H9 (cell line): ENCODE measurements at regions not wholly inside any gene's neighbourhood (a gene's known extent, or its start where the extent isn't known, plus 50 kb on each side); places are given as distances from the start of the nearest gene placed in this dataset.

Source experiments
- DNase-seq: peaks from one replicate; pipeline ENCODE4 v3.0.0-alpha.2; 2017
- H2AFZ ChIP-seq: one replicate; pipeline ENCODE4 v1.6.1; 2013; ENCODE audit warnings: mild to moderate bottlenecking, low read length, control low read depth, moderate library complexity
- H2AK5ac ChIP-seq: 2 replicates; pipeline ENCODE4 v1.6.1; 2013; ENCODE audit warnings: low read length, control low read depth, mixed read lengths; ENCODE audit not compliant: insufficient read length
- H2BK120ac ChIP-seq: one replicate; pipeline ENCODE4 v1.6.1; 2013; ENCODE audit warnings: low read depth, mild to moderate bottlenecking, low read length, control low read depth, inconsistent platforms; ENCODE audit not compliant: poor library complexity, severe bottlenecking
- H2BK12ac ChIP-seq: 2 replicates; pipeline ENCODE4 v1.6.1; 2013; ENCODE audit warnings: low read length, control low read depth, mixed read lengths, low read depth; ENCODE audit not compliant: insufficient read length
- H2BK15ac ChIP-seq: 2 replicates; pipeline ENCODE4 v1.6.1; 2013; ENCODE audit warnings: low read depth, low read length, control low read depth
- H2BK20ac ChIP-seq: one replicate; pipeline ENCODE4 v1.6.1; 2013; ENCODE audit warnings: low read depth, mild to moderate bottlenecking, low read length, control low read depth, inconsistent platforms; ENCODE audit not compliant: poor library complexity, severe bottlenecking
- H2BK5ac ChIP-seq: 2 replicates; pipeline ENCODE4 v1.6.1; 2013; ENCODE audit warnings: low read length, control low read depth, mixed read lengths; ENCODE audit not compliant: insufficient read length
- H3K14ac ChIP-seq: 2 replicates; pipeline ENCODE4 v1.6.1; 2013; ENCODE audit warnings: low read length, control low read depth; ENCODE audit not compliant: insufficient read depth
- H3K18ac ChIP-seq: 2 replicates; pipeline ENCODE4 v1.6.1; 2013; ENCODE audit warnings: low read depth, mild to moderate bottlenecking, mixed read lengths, low read length, control low read depth; ENCODE audit not compliant: insufficient read length
- H3K23ac ChIP-seq: 2 replicates; pipeline ENCODE4 v1.6.1; 2013; ENCODE audit warnings: low read length, control low read depth, mixed read lengths, low read depth; ENCODE audit not compliant: insufficient read length
- H3K23me2 ChIP-seq: 2 replicates; pipeline ENCODE4 v1.6.1; 2013; ENCODE audit warnings: low read depth, mild to moderate bottlenecking, mixed read lengths, low read length, control low read depth; ENCODE audit not compliant: insufficient read length, poor library complexity, severe bottlenecking
- H3K27ac ChIP-seq: 2 replicates; pipeline ENCODE4 v1.5.1; 2013; ENCODE audit warnings: low read length, control low read depth, mixed read lengths, low read depth; ENCODE audit not compliant: insufficient read length
- H3K27me3 ChIP-seq: 2 replicates; pipeline ENCODE4 v1.6.1; 2013; ENCODE audit warnings: low read length, control low read depth, inconsistent platforms; ENCODE audit not compliant: insufficient read depth
- H3K4ac ChIP-seq: 2 replicates; pipeline ENCODE4 v1.6.1; 2013; ENCODE audit warnings: low read depth, mild to moderate bottlenecking, control low read depth, inconsistent platforms, low read length, moderate library complexity
- H3K4me1 ChIP-seq: 2 replicates; pipeline ENCODE4 v1.6.1; 2013; ENCODE audit warnings: low read length, control low read depth, inconsistent platforms; ENCODE audit not compliant: insufficient read depth
- H3K4me2 ChIP-seq: 2 replicates; pipeline ENCODE4 v1.6.1; 2013; ENCODE audit warnings: low read length, control low read depth, mixed read lengths; ENCODE audit not compliant: insufficient read length, insufficient read depth
- H3K56ac ChIP-seq: 2 replicates; pipeline ENCODE4 v1.6.1; 2013; ENCODE audit warnings: low read depth, mild to moderate bottlenecking, mixed read lengths, low read length, control low read depth; ENCODE audit not compliant: insufficient read length
- H3K79me1 ChIP-seq: 2 replicates; pipeline ENCODE4 v1.6.1; 2013; ENCODE audit warnings: low read depth, mild to moderate bottlenecking, moderate library complexity, low read length, control low read depth, inconsistent platforms; ENCODE audit not compliant: insufficient read depth, poor library complexity, severe bottlenecking
- H3K79me2 ChIP-seq: 2 replicates; pipeline ENCODE4 v1.6.1; 2013; ENCODE audit warnings: low read length, control low read depth, inconsistent platforms; ENCODE audit not compliant: insufficient read depth
- H3K9ac ChIP-seq: 2 replicates; pipeline ENCODE4 v1.6.1; 2013; ENCODE audit warnings: low read length, control low read depth, mixed read lengths; ENCODE audit not compliant: insufficient read length; ENCODE audit errors: extremely low read depth
- H3K9me3 ChIP-seq: one replicate; pipeline ENCODE4 v1.6.1; 2013; ENCODE audit warnings: low read depth, low read length, inconsistent platforms; ENCODE audit not compliant: control insufficient read depth
- H3T11ph ChIP-seq: one replicate; pipeline ENCODE4 v1.6.1; 2013; ENCODE audit warnings: mild to moderate bottlenecking, low read length, control low read depth, inconsistent platforms
- H4K20me1 ChIP-seq: one replicate; pipeline ENCODE4 v1.6.1; 2013; ENCODE audit not compliant: control insufficient read depth, insufficient read length, insufficient read depth
- H4K5ac ChIP-seq: 2 replicates; pipeline ENCODE4 v1.6.1; 2013; ENCODE audit warnings: low read depth, mild to moderate bottlenecking, mixed read lengths, low read length, control low read depth; ENCODE audit not compliant: insufficient read length
- H4K8ac ChIP-seq: replicated peaks from 2 replicates; pipeline ENCODE4 v1.6.1; 2013; ENCODE audit warnings: low read length, control low read depth, mixed read lengths, low read depth; ENCODE audit not compliant: insufficient read length
- H4K91ac ChIP-seq: 2 replicates; pipeline ENCODE4 v1.6.1; 2013; ENCODE audit warnings: low read depth, mild to moderate bottlenecking, moderate library complexity, mixed read lengths, low read length, control low read depth; ENCODE audit not compliant: insufficient read length
- H3K27ac Mint-ChIP-seq, 3 experiments: 2 replicates in 2 of 3; 3 replicates in 1 of 3; pipeline ENCODE4 v1.8.0; 2020 to 2021; ENCODE audit warnings: mixed read lengths in 3 of 3, mild to moderate bottlenecking in 1 of 3, moderate library complexity in 1 of 3
- H3K27me3 Mint-ChIP-seq: 2 replicates; pipeline ENCODE4 v1.8.0; 2021; ENCODE audit warnings: low read depth, mild to moderate bottlenecking, moderate library complexity, mixed read lengths
- H3K36me3 Mint-ChIP-seq, 3 experiments: 2 replicates in 2 of 3; 3 replicates in 1 of 3; pipeline ENCODE4 v1.8.0; 2020 to 2021; ENCODE audit warnings: low read depth in 3 of 3, mixed read lengths in 3 of 3; ENCODE audit not compliant: insufficient read depth in 1 of 3
- H3K4me1 Mint-ChIP-seq, 2 experiments: 2 replicates each; pipeline ENCODE4 v1.8.0; 2020; ENCODE audit warnings: mixed read lengths in 2 of 2
- H3K4me3 Mint-ChIP-seq, 2 experiments: 2 replicates in 1 of 2; 3 replicates in 1 of 2; pipeline ENCODE4 v1.8.0; 2020 to 2021; ENCODE audit warnings: mild to moderate bottlenecking in 2 of 2, mixed read lengths in 2 of 2, moderate library complexity in 1 of 2
- H3K9me3 Mint-ChIP-seq, 2 experiments: 2 replicates in 1 of 2; 3 replicates in 1 of 2; pipeline ENCODE4 v1.8.0; 2020; ENCODE audit warnings: mild to moderate bottlenecking in 2 of 2, mixed read lengths in 2 of 2, moderate library complexity in 1 of 2
- CTCF ChIP-seq: fragments of 200-600 bp; sonication (generic); conservative IDR thresholded peaks from 3 replicates; pipeline ENCODE4 v1.8.0; 2021; ENCODE audit warnings: antibody characterized with exemption, mild to moderate bottlenecking
- WGBS: extraction: QIAGEN DNeasy Blood & Tissue Kit; methylation state at CpG from one replicate; pipeline ENCODE4 v1.1.7; 2013; ENCODE audit warnings: missing lambda C conversion rate, low lambda C conversion rate, mixed read lengths; ENCODE audit not compliant: insufficient read length; ENCODE audit errors: extremely low coverage; 5-methylcytosine and 5-hydroxymethylcytosine counted together

GRCh38 chr11:127649958-127650357 lies 649.4 kb upstream of the KIRREL3 start:
- Histone ChIP-seq H3K4me2 (no peak overlapping the region), H3K27me3 (no peaks in the 10 kb centered on the region), H3K79me2 (no peaks in the 10 kb centered on the region), H3K23me2 (no peaks in the 10 kb centered on the region), H3K18ac (no peak overlapping the region), H3K9ac (no peak overlapping the region), H2BK5ac (no peak overlapping the region), H3K9me3 (no peaks in the 10 kb centered on the region), H3K14ac (no peak overlapping the region), H4K8ac (no peak overlapping the region), H3K56ac (no peak overlapping the region), H3K79me1 (no peaks in the 10 kb centered on the region), H2BK20ac (no peak overlapping the region), H2BK120ac (no peak overlapping the region), H2BK12ac (no peak overlapping the region), H2AK5ac (no peak overlapping the region), H4K91ac (no peak overlapping the region), H3T11ph (no peak overlapping the region), H3K4me1 (no peaks in the 10 kb centered on the region), H2BK15ac (no peak overlapping the region), H4K5ac (no peak overlapping the region), H3K4ac (no peak overlapping the region), H3K23ac (no peak overlapping the region), H2AFZ (no peak overlapping the region), H4K20me1 (no peaks in the 10 kb centered on the region), H3K27ac (no peak overlapping the region)
- no peak overlapping the region for H3K27ac Mint-ChIP-seq
- H3K4me3 Mint-ChIP-seq, result no peak overlapping the region
- WGBS, result no CpG with 5 or more reads among the region's 1 CpG
- no peaks in the 10 kb centered on the region for H3K36me3 Mint-ChIP-seq
- H3K9me3 Mint-ChIP-seq, result no peaks in the 10 kb centered on the region
- DNase-seq, result no peak
- no peaks in the 10 kb centered on the region for H3K4me1 Mint-ChIP-seq
- TF ChIP-seq CTCF, result no peak
- H3K27me3 Mint-ChIP-seq, result no peaks in the 10 kb centered on the region
